Neural progenitor cell (in vitro differentiated cells): ENCODE measurements at regions not wholly inside any gene's neighbourhood (a gene's known extent, or its start where the extent isn't known, plus 50 kb on each side); places are given as distances from the start of the nearest gene placed in this dataset.

Experiments used
- DNase-seq: peaks from one replicate; pipeline ENCODE4 v3.0.0-alpha.2; 2016; ENCODE audit warnings: low spot score
- H2AFZ ChIP-seq: fragments of 200-600 bp; sonication (generic); replicated peaks from 2 replicates; pipeline ENCODE4 v1.6.1; 2016; ENCODE audit warnings: antibody characterized with exemption
- H3F3A ChIP-seq: fragments of 200-600 bp; sonication (generic); 2 replicates; pipeline ENCODE4 v1.6.1; 2016; ENCODE audit warnings: antibody characterized with exemption, low read depth
- H3K27ac ChIP-seq: fragments of 200-600 bp; sonication (generic); 2 replicates; pipeline ENCODE4 v1.5.1; 2016; ENCODE audit warnings: mild to moderate bottlenecking
- H3K27me3 ChIP-seq: fragments of 200-600 bp; sonication (generic); 2 replicates; pipeline ENCODE4 v1.6.1; 2016; ENCODE audit warnings: mild to moderate bottlenecking, moderate library complexity
- H3K36me3 ChIP-seq: fragments of 200-600 bp; sonication (generic); 2 replicates; pipeline ENCODE4 v1.5.1; 2016
- H3K4me1 ChIP-seq: fragments of 200-600 bp; sonication (generic); 2 replicates; pipeline ENCODE4 v1.6.1; 2016; ENCODE audit warnings: mixed run types
- H3K4me2 ChIP-seq: fragments of 200-600 bp; sonication (generic); 2 replicates; pipeline ENCODE4 v1.6.1; 2016
- H3K4me3 ChIP-seq: fragments of 200-600 bp; sonication (generic); 2 replicates; pipeline ENCODE4 v1.5.1; 2016
- H3K79me2 ChIP-seq: fragments of 200-600 bp; sonication (generic); 2 replicates; pipeline ENCODE4 v1.6.1; 2016; ENCODE audit warnings: low read depth
- H3K9ac ChIP-seq: fragments of 200-600 bp; sonication (generic); 2 replicates; pipeline ENCODE4 v1.6.1; 2016
- H3K9me3 ChIP-seq: fragments of 200-600 bp; sonication (generic); 2 replicates; pipeline ENCODE4 v1.5.1; 2016; ENCODE audit warnings: low read depth
- H4K20me1 ChIP-seq: fragments of 200-600 bp; sonication (generic); 2 replicates; pipeline ENCODE4 v1.6.1; 2016; ENCODE audit warnings: low read depth
- H3K27ac Mint-ChIP-seq: 3 replicates; pipeline ENCODE4 v1.8.0; 2021; ENCODE audit warnings: mixed read lengths
- H3K27me3 Mint-ChIP-seq: 2 replicates; pipeline ENCODE4 v1.8.0; 2022; ENCODE audit warnings: low read depth, mild to moderate bottlenecking, inconsistent platforms, moderate library complexity, mixed read lengths; ENCODE audit not compliant: insufficient read depth
- H3K36me3 Mint-ChIP-seq: 3 replicates; pipeline ENCODE4 v1.8.0; 2021; ENCODE audit warnings: mixed read lengths
- H3K4me1 Mint-ChIP-seq: 3 replicates; pipeline ENCODE4 v1.8.0; 2021; ENCODE audit warnings: mixed read lengths
- H3K4me3 Mint-ChIP-seq: 3 replicates; pipeline ENCODE4 v1.8.0; 2021; ENCODE audit warnings: mild to moderate bottlenecking, moderate library complexity, mixed read lengths
- H3K9me3 Mint-ChIP-seq: 3 replicates; pipeline ENCODE4 v1.8.0; 2020; ENCODE audit warnings: mixed read lengths
- CTCF ChIP-seq: fragments of 200-600 bp; sonication (generic); IDR thresholded peaks from 2 replicates; pipeline ENCODE4 v1.5.1; 2017; ENCODE audit warnings: antibody characterized with exemption, mild to moderate bottlenecking
- EZH2 ChIP-seq: fragments of 200-600 bp; sonication (generic); IDR thresholded peaks from 2 replicates; pipeline ENCODE4 v1.6.1; 2017; ENCODE audit warnings: antibody characterized with exemption, mild to moderate bottlenecking, moderate library complexity
- EZH2phosphoT487 ChIP-seq: fragments of 200-600 bp; sonication (generic); IDR thresholded peaks from 2 replicates; pipeline ENCODE4 v1.6.1; 2017; ENCODE audit warnings: antibody characterized with exemption

GRCh38 chr12:46888568-46888967, 62.8 kb upstream of the SLC38A4 start:
- H3K36me3 Mint-ChIP-seq = no peaks in the 10 kb centered on the region
- H3K27me3 Mint-ChIP-seq = no peaks in the 10 kb centered on the region
- DNase-seq = no peak
- no peaks in the 10 kb centered on the region for H3K36me3 ChIP-seq
- H3K9ac ChIP-seq = no peak overlapping the region
- no peaks in the 10 kb centered on the region for H3K79me2 ChIP-seq
- TF ChIP-seq EZH2phosphoT487 = no peak
- TF ChIP-seq CTCF = no peak
- no peak for TF ChIP-seq EZH2
- no peak overlapping the region for H3K4me3 Mint-ChIP-seq
- H3K27ac ChIP-seq = no peak overlapping the region
- H3K4me2 ChIP-seq = no peak overlapping the region
- H3K9me3 Mint-ChIP-seq = no peaks in the 10 kb centered on the region
- H3K4me1 Mint-ChIP-seq = no peaks in the 10 kb centered on the region
- no peak overlapping the region for H3K27ac Mint-ChIP-seq
- no peaks in the 10 kb centered on the region for H3K27me3 ChIP-seq
- H3K9me3 ChIP-seq = no peaks in the 10 kb centered on the region
- no peaks in the 10 kb centered on the region for H3F3A ChIP-seq
- H3K4me3 ChIP-seq = no peak overlapping the region
- no peaks in the 10 kb centered on the region for H4K20me1 ChIP-seq
- no peak overlapping the region for H2AFZ ChIP-seq
- no peaks in the 10 kb centered on the region for H3K4me1 ChIP-seq

GRCh38 chr12:46891306-46891705, 65.5 kb upstream of the SLC38A4 start:
- no peaks in the 10 kb centered on the region for H4K20me1 ChIP-seq
- H3K4me3 ChIP-seq = no peak overlapping the region
- Mint-ChIP-seq H3K36me3 (no peaks in the 10 kb centered on the region), H3K27ac (no peak overlapping the region), H3K4me3 (no peak overlapping the region), H3K27me3 (no peaks in the 10 kb centered on the region), H3K9me3 (no peaks in the 10 kb centered on the region), H3K4me1 (no peaks in the 10 kb centered on the region)
- no peaks in the 10 kb centered on the region for H3K36me3 ChIP-seq
- no peaks in the 10 kb centered on the region for H3K27me3 ChIP-seq
- DNase-seq = no peak
- no peak overlapping the region for H3K9ac ChIP-seq
- no peak overlapping the region for H3K4me2 ChIP-seq
- no peaks in the 10 kb centered on the region for H3F3A ChIP-seq
- no peaks in the 10 kb centered on the region for H3K9me3 ChIP-seq
- H3K4me1 ChIP-seq = no peaks in the 10 kb centered on the region
- no peak overlapping the region for H3K27ac ChIP-seq
- no peaks in the 10 kb centered on the region for H3K79me2 ChIP-seq
- H2AFZ ChIP-seq = no peak overlapping the region
- no peak for TF ChIP-seq EZH2

GRCh38 chr12:46892034-46892705, 66.4 kb upstream of the SLC38A4 start:
- no peaks in the 10 kb centered on the region for H3K9me3 ChIP-seq
- no peak overlapping the region for H3K4me3 ChIP-seq
- no peaks in the 10 kb centered on the region for H3F3A ChIP-seq
- H3K4me1 ChIP-seq = no peaks in the 10 kb centered on the region
- peak overlapping the region; percentile 10 for H2AFZ ChIP-seq
- Mint-ChIP-seq H3K36me3 (no peaks in the 10 kb centered on the region), H3K9me3 (no peaks in the 10 kb centered on the region), H3K27ac (no peak overlapping the region), H3K4me1 (no peaks in the 10 kb centered on the region), H3K4me3 (no peak overlapping the region), H3K27me3 (no peaks in the 10 kb centered on the region)
- no peaks in the 10 kb centered on the region for H3K36me3 ChIP-seq
- H3K4me2 ChIP-seq = no peak overlapping the region
- H3K27me3 ChIP-seq = no peaks in the 10 kb centered on the region
- no peak overlapping the region for H3K9ac ChIP-seq
- no peaks in the 10 kb centered on the region for H4K20me1 ChIP-seq
- no peak for TF ChIP-seq CTCF
- TF ChIP-seq EZH2phosphoT487 = no peak
- no peak for TF ChIP-seq EZH2
- H3K27ac ChIP-seq = no peak overlapping the region
- no peaks in the 10 kb centered on the region for H3K79me2 ChIP-seq
- no peak for DNase-seq

- H4K20me1 ChIP-seq = no peaks in the 10 kb centered on the region
- H3K79me2 ChIP-seq = no peaks in the 10 kb centered on the region
- peak overlapping the region; percentile 10 for H2AFZ ChIP-seq
- TF ChIP-seq CTCF (no peak), EZH2phosphoT487 (no peak), EZH2 (no peak)
- no peak for DNase-seq
- no peak overlapping the region for H3K4me2 ChIP-seq
- Mint-ChIP-seq H3K4me3 (no peak overlapping the region), H3K27ac (no peak overlapping the region), H3K9me3 (no peaks in the 10 kb centered on the region), H3K27me3 (no peaks in the 10 kb centered on the region), H3K36me3 (no peaks in the 10 kb centered on the region), H3K4me1 (no peaks in the 10 kb centered on the region)
- no peak overlapping the region for H3K4me3 ChIP-seq
- no peaks in the 10 kb centered on the region for H3K27me3 ChIP-seq
- H3F3A ChIP-seq = no peaks in the 10 kb centered on the region
- no peaks in the 10 kb centered on the region for H3K36me3 ChIP-seq
- no peaks in the 10 kb centered on the region for H3K4me1 ChIP-seq
- no peak overlapping the region for H3K27ac ChIP-seq
- no peaks in the 10 kb centered on the region for H3K9me3 ChIP-seq
- no peak overlapping the region for H3K9ac ChIP-seq
Observed at GRCh38 chr12:46892887-46893286, 67.1 kb upstream of the SLC38A4 start.
